Right atrium auricular region (tissue), 2 donors: ENCODE measurements at regions not wholly inside any gene's neighbourhood (a gene's known extent, or its start where the extent isn't known, plus 50 kb on each side); places are given as distances from the start of the nearest gene placed in this dataset.

Source experiments
- DNase-seq: peaks from one replicate; pipeline ENCODE4 v3.0.0-alpha.2; 2019; ENCODE audit warnings: low spot score
- H3K27ac ChIP-seq, 2 donors: fragments of 200-600 bp; sonication (generic); 1 replicate in 1 of 2; 2 replicates in 1 of 2; pipeline ENCODE4 v1.5.1; 2016 to 2019
- H3K27me3 ChIP-seq, 2 donors: fragments of 200-600 bp; sonication (generic); one replicate each; pipeline versions ENCODE4 v1.5.1 to v1.6.0; 2017 to 2019
- H3K36me3 ChIP-seq: fragments of 200-600 bp; sonication (generic); one replicate; pipeline ENCODE4 v1.5.1; 2016
- H3K4me1 ChIP-seq, 2 donors: fragments of 200-600 bp; sonication (generic); one replicate each; pipeline versions ENCODE4 v1.5.1 to v1.6.0; 2017 to 2019
- H3K4me3 ChIP-seq, 2 donors: fragments of 200-600 bp; sonication (generic); 1 replicate in 1 of 2; 2 replicates in 1 of 2; pipeline ENCODE4 v1.5.1; 2017 to 2019; ENCODE audit warnings: mild to moderate bottlenecking in 1 of 2, moderate library complexity in 1 of 2
- H3K9me3 ChIP-seq, 2 donors: fragments of 200-600 bp; sonication (generic); one replicate each; pipeline ENCODE4 v1.5.1; 2019
- CTCF ChIP-seq, 2 donors: fragments of 200-600 bp; sonication (generic); IDR thresholded peaks; one replicate each; pipeline ENCODE4 v1.5.1; 2019; ENCODE audit warnings: antibody characterized with exemption in 2 of 2

- Histone ChIP-seq H3K27me3 (no peaks in the 10 kb centered on the region), H3K9me3 (peaks cover 0 to 6% of the 10 kb centered on the region in 2 donors), H3K36me3 (no peaks in the 10 kb centered on the region), H3K27ac (no peak overlapping the region), H3K4me1 (no peaks in the 10 kb centered on the region), H3K4me3 (no peak overlapping the region)
- no peak for DNase-seq
- TF ChIP-seq CTCF (IDR thresholded peaks at IDR 0.05): no peak
Measured at GRCh38 chrX:7409866-7410265, 261.9 kb upstream of the PUDP start.

GRCh38 chrX:7399373-7399772 lies 251.4 kb upstream of the PUDP start:
- Histone ChIP-seq H3K27ac (no peak overlapping the region), H3K36me3 (no peaks in the 10 kb centered on the region), H3K27me3 (no peaks in the 10 kb centered on the region), H3K4me1 (no peaks in the 10 kb centered on the region), H3K9me3 (no peaks in the 10 kb centered on the region), H3K4me3 (no peak overlapping the region)
- no peak for TF ChIP-seq CTCF (IDR thresholded peaks at IDR 0.05)
- no peak for DNase-seq

GRCh38 chrX:7390441-7390840 lies 242.5 kb upstream of the PUDP start:
- TF ChIP-seq CTCF (IDR thresholded peaks at IDR 0.05): no peak
- Histone ChIP-seq H3K36me3 (no peaks in the 10 kb centered on the region), H3K4me3 (no peak overlapping the region), H3K27ac (no peak overlapping the region), H3K9me3 (no peaks in the 10 kb centered on the region), H3K4me1 (no peaks in the 10 kb centered on the region), H3K27me3 (no peaks in the 10 kb centered on the region)
- no peak for DNase-seq

- TF ChIP-seq CTCF (IDR thresholded peaks at IDR 0.05): no peak
- Histone ChIP-seq H3K9me3 (no peaks in the 10 kb centered on the region), H3K27ac (no peak overlapping the region), H3K4me3 (no peak overlapping the region), H3K27me3 (no peaks in the 10 kb centered on the region), H3K36me3 (no peaks in the 10 kb centered on the region), H3K4me1 (no peaks in the 10 kb centered on the region)
- no peak for DNase-seq
Measured at GRCh38 chrX:7389576-7389975, 241.6 kb upstream of the PUDP start.

- Histone ChIP-seq H3K4me3 (no peak overlapping the region), H3K27ac (no peak overlapping the region), H3K27me3 (no peaks in the 10 kb centered on the region), H3K36me3 (no peaks in the 10 kb centered on the region), H3K9me3 (no peaks in the 10 kb centered on the region), H3K4me1 (no peaks in the 10 kb centered on the region)
- TF ChIP-seq CTCF (IDR thresholded peaks at IDR 0.05): no peak
- DNase-seq: no peak
Measured at GRCh38 chrX:7385131-7385530, 237.2 kb upstream of the PUDP start.

- H3K27ac ChIP-seq: no peak overlapping the region
- H3K4me1 ChIP-seq: no peaks in the 10 kb centered on the region
- no peak for TF ChIP-seq CTCF (IDR thresholded peaks at IDR 0.05)
- H3K27me3 ChIP-seq: no peaks in the 10 kb centered on the region
- no peak overlapping the region for H3K4me3 ChIP-seq
- DNase-seq: no peak
- H3K36me3 ChIP-seq: no peaks in the 10 kb centered on the region
- peaks cover 0 to 5% of the 10 kb centered on the region in 2 donors for H3K9me3 ChIP-seq
Measured at GRCh38 chrX:7378406-7378805, 230.5 kb upstream of the PUDP start.
